ENCODE measurements at regions not wholly inside any gene's neighbourhood (a gene's known extent, or its start where the extent isn't known, plus 50 kb on each side); places are given as distances from the start of the nearest gene placed in this dataset.
"Not testable (repeated sequence)": the region's sequence is repeated elsewhere in the genome, so short reads cannot be mapped to it uniquely, and the experiment has no call there.

DNA sequence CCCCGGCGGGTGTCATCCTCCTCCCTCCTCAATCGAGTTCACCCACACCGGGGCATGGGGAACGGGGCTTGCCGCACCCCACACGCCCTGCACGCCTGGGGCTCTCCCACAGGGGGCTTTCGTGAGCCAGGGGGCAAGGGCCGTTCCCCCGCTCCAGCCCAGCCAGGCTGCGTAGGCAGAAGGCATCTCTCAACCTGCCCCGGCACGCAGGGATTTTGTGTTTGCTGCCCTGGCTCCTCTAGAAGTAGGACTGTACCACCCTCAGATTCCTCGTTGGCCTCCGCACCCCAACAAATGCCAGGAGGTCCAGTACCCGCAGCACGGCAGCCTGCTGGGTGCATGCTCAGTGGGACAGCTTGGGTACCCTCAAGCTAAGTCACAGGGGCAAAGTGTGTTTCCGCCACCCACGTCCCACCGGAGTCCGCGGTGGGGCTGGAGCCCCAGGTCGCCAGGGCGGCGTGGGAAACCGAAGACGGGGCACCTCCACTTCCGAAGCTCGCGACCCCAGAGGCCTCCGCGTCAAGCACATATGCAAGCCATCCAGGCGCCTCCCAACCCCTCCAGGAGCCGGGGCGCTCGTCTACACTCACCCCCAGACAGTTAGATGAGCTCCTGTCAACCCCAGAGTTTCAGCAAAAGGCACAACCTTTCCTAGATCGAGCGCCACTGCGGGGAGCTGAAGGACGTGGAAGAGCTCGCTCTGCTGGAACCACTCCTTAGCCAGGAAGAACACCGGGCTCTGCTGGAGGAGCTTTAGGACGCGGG, 1495.7 kb upstream of the DEFB115 start:
- 57% methylated on average over 10 of the region's 45 CpGs; no CpG with 5 or more reads in 1 of the 2 experiments for WGBS, 2 experiments (ENCODE audit: extremely low coverage in 2 of 2, insufficient read length in 1 of 2)
- H3K9me3 ChIP-seq (ENCODE audit: control insufficient read depth, insufficient read depth, low read length); H2BK15ac ChIP-seq (ENCODE audit: low read depth, low read length); H3K4me2 ChIP-seq (ENCODE audit: low read depth, low read length); H3K9me1 ChIP-seq (ENCODE audit: insufficient read depth, low read length); H3K18ac ChIP-seq (ENCODE audit: low read depth, low read length); H3K14ac ChIP-seq (replicated peaks; ENCODE audit: low read depth, low read length); H3K27ac ChIP-seq (ENCODE audit: insufficient read depth, low read length); POLR2A ChIA-PET (ENCODE audit: unreplicated experiment); DNase-seq; H2BK120ac ChIP-seq (ENCODE audit: low read depth, low read length); H3K23ac ChIP-seq (ENCODE audit: low read depth, low read length); H3K79me1 ChIP-seq (ENCODE audit: low read depth in 1 of 2, low read length in 2 of 2); H3K36me3 ChIP-seq (ENCODE audit: control insufficient read depth, insufficient read depth, low read length); dilution Hi-C loops (cut with HindIII; ENCODE audit: low sequenced_read_pairs, unreplicated experiment); intact Hi-C loops (cut with micrococcal nuclease); BruUV-seq (replicated peaks); CTCF ChIA-PET; H4K91ac ChIP-seq (ENCODE audit: insufficient read depth, low read depth, low read length); H3K56ac ChIP-seq (ENCODE audit: extremely low read depth, insufficient read depth, low read length); H4K20me1 ChIP-seq (ENCODE audit: insufficient read depth, low read length); H3K4me1 ChIP-seq (ENCODE audit: control insufficient read depth, insufficient read depth, low read length); H2BK5ac ChIP-seq (ENCODE audit: low read depth, low read length, poor library complexity, severe bottlenecking); H2AK5ac ChIP-seq (ENCODE audit: low read depth, low read length); H2AFZ ChIP-seq (replicated peaks; ENCODE audit: low read length, poor library complexity); in situ Hi-C loops (cut with MboI; ENCODE audit: low sequenced_read_pairs); H3K4ac ChIP-seq (ENCODE audit: low read depth, low read length); H4K8ac ChIP-seq (ENCODE audit: low read depth in 2 of 2, low read length in 2 of 2); H3K27me3 ChIP-seq (ENCODE audit: control insufficient read depth, insufficient read depth, low read length); H3K4me3 ChIP-seq (ENCODE audit: insufficient read depth, low read depth, low read length); H2BK20ac ChIP-seq (ENCODE audit: low read depth, low read length); H2AK9ac ChIP-seq (replicated peaks; ENCODE audit: low read depth, low read length, poor library complexity); ATAC-seq (ENCODE audit: low read depth); H4K5ac ChIP-seq (ENCODE audit: low read depth, low read length); H3K9ac ChIP-seq (ENCODE audit: low read depth, low read length): not testable (repeated sequence)

Data from IMR-90 (cell line).